22Rv1 (cell line): ENCODE measurements at regions not wholly inside any gene's neighbourhood (a gene's known extent, or its start where the extent isn't known, plus 50 kb on each side); places are given as distances from the start of the nearest gene placed in this dataset.

Source experiments
- CTCF ChIP-seq: fragments of 450-650 bp; IDR thresholded peaks from 2 replicates; pipeline ENCODE4 v1.5.1; 2017; ENCODE audit warnings: mild to moderate bottlenecking
- ZFX ChIP-seq: fragments of 450-650 bp; IDR thresholded peaks from 2 replicates; pipeline ENCODE4 v1.6.1; 2017; ENCODE audit warnings: antibody characterized with exemption, borderline replicate concordance

GRCh38 chr7:54933643-54934042 is 85.2 kb upstream of the EGFR start:
- TF ChIP-seq CTCF (no peak), ZFX (no peak)
